ENCODE measurements at regions not wholly inside any gene's neighbourhood (a gene's known extent, or its start where the extent isn't known, plus 50 kb on each side); places are given as distances from the start of the nearest gene placed in this dataset.
A peak's percentile ranks its signal among the peaks of the same experiment; 100 is the strongest.

- H3K36me3 ChIP-seq, result no peaks in the 10 kb centered on the region
- H3K4me3 ChIP-seq, result no peak overlapping the region
- H3K4me1 ChIP-seq, result peaks cover 0 to 11% of the 10 kb centered on the region in 2 donors
- H3K27ac ChIP-seq, result peak overlapping the region in 1 of 2 donors; percentile 47
- H3K27me3 ChIP-seq, result no peaks in the 10 kb centered on the region
- no peaks in the 10 kb centered on the region for H3K9me3 ChIP-seq
- intact Hi-C loops (cut with DNase I; ENCODE audit: low total_unique reads), result no loop called here
- TF ChIP-seq CTCF (IDR thresholded peaks at IDR 0.05), result no peak
- no peak for TF ChIP-seq POLR2A (IDR thresholded peaks at IDR 0.05)
- no peak for DNase-seq
These were observed 149.9 kb downstream of the ISOC1 start for GRCh38 chr5:129244478-129244877.

- Histone ChIP-seq H3K36me3 (no peaks in the 10 kb centered on the region), H3K4me3 (no peak overlapping the region), H3K9me3 (no peaks in the 10 kb centered on the region), H3K27ac (peak overlapping the region; percentile 13 to 47), H3K27me3 (no peaks in the 10 kb centered on the region), H3K4me1 (peaks cover 0 to 11% of the 10 kb centered on the region in 2 donors)
- DNase-seq, result no peak
- intact Hi-C loops (cut with DNase I; ENCODE audit: low total_unique reads), result no loop called here
- TF ChIP-seq POLR2A (IDR thresholded peaks at IDR 0.05), result no peak
- TF ChIP-seq CTCF (IDR thresholded peaks at IDR 0.05), result no peak
These were observed 150.9 kb downstream of the ISOC1 start for GRCh38 chr5:129245489-129245888.

GRCh38 chr5:129246088-129246487 lies 151.5 kb downstream of the ISOC1 start:
- TF ChIP-seq POLR2A (IDR thresholded peaks at IDR 0.05), result no peak
- TF ChIP-seq CTCF (IDR thresholded peaks at IDR 0.05), result no peak
- intact Hi-C loops (cut with DNase I; ENCODE audit: low total_unique reads), result no loop called here
- no peak for DNase-seq
- Histone ChIP-seq H3K36me3 (no peaks in the 10 kb centered on the region), H3K27ac (peak overlapping the region; percentile 13 to 47), H3K27me3 (no peaks in the 10 kb centered on the region), H3K9me3 (no peaks in the 10 kb centered on the region), H3K4me3 (no peak overlapping the region), H3K4me1 (peaks cover 0 to 11% of the 10 kb centered on the region in 2 donors)

- Histone ChIP-seq H3K4me3 (no peak overlapping the region), H3K36me3 (no peaks in the 10 kb centered on the region), H3K27me3 (no peaks in the 10 kb centered on the region), H3K9me3 (peaks cover 0 to 6% of the 10 kb centered on the region in 2 donors), H3K4me1 (peaks cover 0 to 4% of the 10 kb centered on the region in 2 donors), H3K27ac (peak overlapping the region in 1 of 2 donors; percentile 59)
- no peak for DNase-seq
- TF ChIP-seq POLR2A (IDR thresholded peaks at IDR 0.05) (no peak), CTCF (IDR thresholded peaks at IDR 0.05) (no peak)
- intact Hi-C loops (cut with DNase I; ENCODE audit: low total_unique reads), result no loop called here
These were observed 155.3 kb downstream of the ISOC1 start for GRCh38 chr5:129249886-129250285.

GRCh38 chr5:129271308-129271707 lies 176.8 kb downstream of the ISOC1 start:
- DNase-seq, result no peak
- TF ChIP-seq POLR2A (IDR thresholded peaks at IDR 0.05), result no peak
- no peak for TF ChIP-seq CTCF (IDR thresholded peaks at IDR 0.05)
- intact Hi-C loops (cut with DNase I; ENCODE audit: low total_unique reads), result no loop called here

More at GRCh38 chr5:129271308-129271707, 176.8 kb downstream of the ISOC1 start:
- H3K36me3 ChIP-seq, result no peaks in the 10 kb centered on the region
- H3K4me1 ChIP-seq, result no peaks in the 10 kb centered on the region
- no peak overlapping the region for H3K4me3 ChIP-seq
- H3K27ac ChIP-seq, result no peak overlapping the region
- H3K27me3 ChIP-seq, result no peaks in the 10 kb centered on the region
- H3K9me3 ChIP-seq, result no peaks in the 10 kb centered on the region

All from uterus (tissue), 3 donors.